H1 (cell line): ENCODE measurements at regions not wholly inside any gene's neighbourhood (a gene's known extent, or its start where the extent isn't known, plus 50 kb on each side); places are given as distances from the start of the nearest gene placed in this dataset.
"Not testable (repeated sequence)": the region's sequence is repeated elsewhere in the genome, so short reads cannot be mapped to it uniquely, and the experiment has no call there.

ENCODE experiments used
- CTCF ChIA-PET: fragments of 300-600 bp; sonication (Branson Sonifier 250); formaldehyde crosslinking; loops from one replicate; lab custom pipeline; 2021; ENCODE audit not compliant: partially characterized antibody; lab: Charles Lee
- POLR2A ChIA-PET: fragments of 300-600 bp; sonication (Branson Sonifier 250); formaldehyde crosslinking; loops from one replicate; lab custom pipeline; 2021; ENCODE audit warnings: inconsistent platforms; ENCODE audit not compliant: partially characterized antibody; lab: Charles Lee
- DNase-seq, 2 experiments: peaks; one replicate each; pipeline versions ENCODE4 v3.0.0 to v3.0.0-alpha.2; 2010 to 2022; ENCODE audit warnings: low spot score in 2 of 2, low read depth in 1 of 2, mixed read lengths in 1 of 2
- FAIRE-seq: peaks from 2 replicates; lab custom pipeline; 2011; peaks lifted over from hg19 to GRCh38; lab: Jason Lieb, UNC
- H2AFZ ChIP-seq: 2 replicates; pipeline ENCODE4 v1.8.1; 2012; ENCODE audit warnings: low read length, inconsistent platforms
- H2AK5ac ChIP-seq: 2 replicates; pipeline ENCODE4 v1.6.1; 2013; ENCODE audit warnings: low read depth, low read length
- H2BK120ac ChIP-seq: replicated peaks from 2 replicates; pipeline ENCODE3; 2013; ENCODE audit warnings: low read depth, low read length, inconsistent platforms
- H2BK12ac ChIP-seq: 2 replicates; pipeline ENCODE4 v1.6.1; 2013; ENCODE audit warnings: low read depth, low read length
- H2BK15ac ChIP-seq: 2 replicates; pipeline ENCODE4 v1.6.1; 2013; ENCODE audit warnings: low read length
- H2BK20ac ChIP-seq: 2 replicates; pipeline ENCODE4 v1.6.1; 2013; ENCODE audit warnings: low read length
- H2BK5ac ChIP-seq: 2 replicates; pipeline ENCODE4 v1.6.1; 2013; ENCODE audit warnings: low read depth, low read length
- H3K14ac ChIP-seq: 2 replicates; pipeline ENCODE4 v1.6.1; 2013; ENCODE audit warnings: inconsistent platforms; ENCODE audit not compliant: insufficient read length
- H3K18ac ChIP-seq: 2 replicates; pipeline ENCODE4 v1.6.1; 2013; ENCODE audit warnings: low read length; ENCODE audit errors: extremely low read depth
- H3K23ac ChIP-seq: 2 replicates; pipeline ENCODE4 v1.6.1; 2013; ENCODE audit warnings: inconsistent platforms; ENCODE audit not compliant: insufficient read length
- H3K23me2 ChIP-seq: 2 replicates; pipeline ENCODE4 v1.6.1; 2013; ENCODE audit warnings: low read depth, low read length
- H3K27ac ChIP-seq: 2 replicates; pipeline ENCODE4 v1.6.1; 2011; ENCODE audit warnings: low read depth, low read length, inconsistent platforms
- H3K27me3 ChIP-seq, 4 experiments: replicated peaks in 1 of 4; 1 replicate in 1 of 4; 2 replicates in 3 of 4; pipeline versions ENCODE4 v1.6.1 to v1.8.1; 2011 to 2013; ENCODE audit warnings: low read length in 3 of 4, mild to moderate bottlenecking in 3 of 4, inconsistent platforms in 2 of 4, mixed read lengths in 2 of 4, moderate library complexity in 1 of 4; ENCODE audit not compliant: control insufficient read depth in 3 of 4, insufficient read depth in 3 of 4; ENCODE audit errors: extremely low read depth in 1 of 4
- H3K36me3 ChIP-seq, 4 experiments: 2 replicates each; pipeline versions ENCODE4 v1.6.1 to v1.8.1; 2011 to 2013; ENCODE audit warnings: mild to moderate bottlenecking in 4 of 4, low read length in 3 of 4, moderate library complexity in 2 of 4, control low read depth in 1 of 4, inconsistent platforms in 1 of 4; ENCODE audit not compliant: insufficient read depth in 4 of 4, control insufficient read depth in 2 of 4
- H3K4ac ChIP-seq: replicated peaks from 2 replicates; pipeline ENCODE3; 2013; ENCODE audit warnings: low read length, low read depth, mixed read lengths, inconsistent platforms; ENCODE audit not compliant: insufficient read length
- H3K4me1 ChIP-seq, 4 experiments: replicated peaks in 1 of 4; 1 replicate in 1 of 4; 2 replicates in 3 of 4; pipeline versions ENCODE4 v1.6.1 to v1.8.1; 2011 to 2013; ENCODE audit warnings: low read length in 3 of 4, inconsistent platforms in 2 of 4, mixed read lengths in 1 of 4; ENCODE audit not compliant: insufficient read depth in 4 of 4, control insufficient read depth in 3 of 4
- H3K4me2 ChIP-seq, 2 experiments: 2 replicates each; pipeline versions ENCODE4 v1.6.1 to v1.8.1; 2011 to 2013; ENCODE audit warnings: low read depth in 2 of 2, low read length in 2 of 2, control low read depth in 1 of 2, inconsistent platforms in 1 of 2, mild to moderate bottlenecking in 1 of 2; ENCODE audit not compliant: insufficient read depth in 1 of 2
- H3K4me3 ChIP-seq, 4 experiments: fragments of 200-600, 300-600 bp in 1 of 4; sonication (generic), shearing (Covaris generic), sonication (Bioruptor Twin) in 1 of 4; 2 replicates each; pipeline versions ENCODE4 v1.5.1 to v1.8.1; 2011 to 2016; ENCODE audit warnings: low read length in 4 of 4, low read depth in 3 of 4, control low read depth in 2 of 4, inconsistent platforms in 2 of 4, mild to moderate bottlenecking in 2 of 4, mixed read lengths in 1 of 4, moderate library complexity in 1 of 4; ENCODE audit not compliant: insufficient read depth in 2 of 4; ENCODE audit errors: extremely low read depth in 1 of 4
- H3K56ac ChIP-seq: replicated peaks from 2 replicates; pipeline ENCODE3; 2013; ENCODE audit warnings: low read depth, mild to moderate bottlenecking, mixed read lengths, low read length, inconsistent platforms; ENCODE audit not compliant: insufficient read length
- H3K79me1 ChIP-seq: 2 replicates; pipeline ENCODE4 v1.6.1; 2013; ENCODE audit warnings: low read depth, low read length, control low read depth
- H3K79me2 ChIP-seq, 2 experiments: 2 replicates each; pipeline versions ENCODE4 v1.6.1 to v1.8.1; 2012 to 2013; ENCODE audit warnings: low read length in 2 of 2, mild to moderate bottlenecking in 2 of 2, inconsistent platforms in 1 of 2; ENCODE audit not compliant: insufficient read depth in 2 of 2, control insufficient read depth in 1 of 2
- H3K9ac ChIP-seq, 4 experiments: replicated peaks in 1 of 4; 1 replicate in 1 of 4; 2 replicates in 3 of 4; pipeline versions ENCODE4 v1.6.1 to v1.8.1; 2011 to 2013; ENCODE audit warnings: low read depth in 3 of 4, low read length in 3 of 4, control low read depth in 2 of 4, mild to moderate bottlenecking in 2 of 4, moderate library complexity in 2 of 4, inconsistent platforms in 1 of 4; ENCODE audit errors: extremely low read depth in 1 of 4
- H3K9me3 ChIP-seq, 2 experiments: 2 replicates each; pipeline versions ENCODE4 v1.6.1 to v1.8.1; 2012 to 2013; ENCODE audit warnings: mild to moderate bottlenecking in 2 of 2, moderate library complexity in 2 of 2, control low read depth in 1 of 2, inconsistent platforms in 1 of 2, low read depth in 1 of 2, low read length in 1 of 2, mixed read lengths in 1 of 2; ENCODE audit not compliant: insufficient read depth in 2 of 2
- H4K20me1 ChIP-seq, 2 experiments: replicated peaks in 1 of 2; 2 replicates each; pipeline versions ENCODE3 to v1.8.1; 2011 to 2013; ENCODE audit warnings: inconsistent platforms in 2 of 2, low read length in 2 of 2, mild to moderate bottlenecking in 1 of 2; ENCODE audit not compliant: insufficient read depth in 2 of 2, control insufficient read depth in 1 of 2
- H4K5ac ChIP-seq: 2 replicates; pipeline ENCODE4 v1.6.1; 2013; ENCODE audit warnings: low read length, low read depth, mixed read lengths, inconsistent platforms; ENCODE audit not compliant: insufficient read length
- H4K8ac ChIP-seq: 2 replicates; pipeline ENCODE4 v1.8.0; 2013; ENCODE audit warnings: mild to moderate bottlenecking, moderate library complexity, low read length, inconsistent platforms; ENCODE audit not compliant: insufficient read depth; ENCODE audit errors: extremely low read depth
- H4K91ac ChIP-seq: replicated peaks from 2 replicates; pipeline ENCODE3; 2013; ENCODE audit warnings: low read length, mixed read lengths, inconsistent platforms; ENCODE audit not compliant: insufficient read length
- CTCF ChIP-seq, 3 experiments: IDR thresholded peaks; 1 replicate in 2 of 3; 2 replicates in 1 of 3; pipeline versions ENCODE4 v1.5.1 to v1.6.1; 2011; ENCODE audit warnings: low read length in 3 of 3, mild to moderate bottlenecking in 3 of 3, inconsistent platforms in 2 of 3, low read depth in 1 of 3, moderate library complexity in 1 of 3; ENCODE audit not compliant: insufficient read depth in 1 of 3; ENCODE audit errors: control extremely low read depth in 1 of 3
- HDAC2 ChIP-seq, 2 experiments: fragments of 300-600 bp in 1 of 2; sonication (generic) in 1 of 2; IDR thresholded peaks; 2 replicates each; pipeline ENCODE4 v1.6.1; 2011 to 2012; ENCODE audit warnings: low read depth in 2 of 2, low read length in 2 of 2, mild to moderate bottlenecking in 2 of 2, moderate library complexity in 2 of 2, borderline replicate concordance in 1 of 2, inconsistent platforms in 1 of 2
- KDM1A ChIP-seq: fragments of 200-600, 300-600 bp; sonication (generic); IDR thresholded peaks from 2 replicates; pipeline ENCODE4 v1.7.1; 2016; ENCODE audit warnings: mild to moderate bottlenecking, low read length, borderline replicate concordance
- RAD21 ChIP-seq, 2 experiments: IDR thresholded peaks in 1 of 2; conservative IDR thresholded peaks in 1 of 2; 2 replicates each; pipeline ENCODE4 v1.6.1; 2011; ENCODE audit warnings: low read depth in 2 of 2, low read length in 2 of 2, improper control_type of control experiment in 1 of 2, inconsistent platforms in 1 of 2, mild to moderate bottlenecking in 1 of 2, moderate library complexity in 1 of 2
- WGBS, 2 experiments: shearing (Covaris generic) in 1 of 2; methylation state at CpG; one replicate each; pipeline versions ENCODE4 v1.1.6 to v1.1.7; 2013 to 2015; ENCODE audit warnings: low lambda C conversion rate in 2 of 2, mixed read lengths in 2 of 2, inconsistent platforms in 1 of 2, low coverage in 1 of 2, missing lambda C conversion rate in 1 of 2; ENCODE audit not compliant: insufficient replicate concordance in 2 of 2, insufficient coverage in 1 of 2, insufficient read length in 1 of 2; ENCODE audit errors: extremely low coverage in 1 of 2, missing lambda C conversion rate in 1 of 2; 5-methylcytosine and 5-hydroxymethylcytosine counted together

- Histone ChIP-seq H3K79me1 (peaks cover 17% of the 10 kb centered on the region; the same call in 1 of the 2 replicates), H4K20me1 (peaks cover 19 to 22% of the 10 kb centered on the region in 2 experiments), H3K79me2 (peaks cover 43 to 99% of the 10 kb centered on the region in 2 experiments)
- H3K4me1 ChIP-seq, H2BK15ac ChIP-seq, H3K23ac ChIP-seq, H2AFZ ChIP-seq, H2BK5ac ChIP-seq, H3K27me3 ChIP-seq, H3K27ac ChIP-seq, H2BK12ac ChIP-seq, H4K91ac ChIP-seq, H3K14ac ChIP-seq, H3K4me3 ChIP-seq, H3K4me2 ChIP-seq, H3K9ac ChIP-seq, H3K23me2 ChIP-seq, H4K8ac ChIP-seq, H2BK20ac ChIP-seq, H3K4ac ChIP-seq, H2BK120ac ChIP-seq, H3K56ac ChIP-seq, H4K5ac ChIP-seq, H3K18ac ChIP-seq, H3K9me3 ChIP-seq, H2AK5ac ChIP-seq, H3K36me3 ChIP-seq: not testable (repeated sequence)
- TF ChIP-seq CTCF (IDR thresholded peaks at IDR 0.05; ENCODE audit: control extremely low read depth in 1 of 3, insufficient read depth in 1 of 3, low read depth in 1 of 3, low read length in 3 of 3) (peak; percentile 58 to 71 (median 60)), KDM1A (peak; percentile 97), HDAC2 (IDR thresholded peaks at IDR 0.05; ENCODE audit: borderline replicate concordance in 1 of 2, low read depth in 2 of 2, low read length in 2 of 2) (peak in 1 of 2 experiments; percentile 82; a peak in 1 of 4 replicates), RAD21 (IDR thresholded peaks at IDR 0.05 in 1 of 2, conservative IDR thresholded peaks at IDR 0.05 in 1 of 2; ENCODE audit: low read depth in 2 of 2, low read length in 2 of 2) (peak; percentile 25 to 36; a peak in 3 of 4 replicates)
- 86% methylated on average over 22 of the region's 22 CpGs; no CpG with 5 or more reads in 1 of the 2 experiments for WGBS, 2 experiments
- peak in 1 of 2 experiments; percentile 87 for DNase-seq
- POLR2A ChIA-PET, result interaction anchor here (0.9 kb wide), 1 partner anchor 9 kb away, joined by 4 read pairs; no protein-coding TSS in a partner anchor
- FAIRE-seq, result peak; percentile 81
- CTCF ChIA-PET, result interaction anchor here (1.3 to 2.6 kb wide), 4 partner anchors 9 to 243 kb away, joined by 3 to 7 read pairs (median 6); no protein-coding TSS in a partner anchor
Observed at GRCh38 chr17:30719131-30719973, 105.1 kb downstream of the CRLF3 start.
